Natural killer cell (primary cell): ENCODE measurements at regions not wholly inside any gene's neighbourhood (a gene's known extent, or its start where the extent isn't known, plus 50 kb on each side); places are given as distances from the start of the nearest gene placed in this dataset.

ENCODE experiments used
- ATAC-seq, 3 donors: fragments of 150-1000 bp in 2 of 3; fragments of 200-7000 bp in 1 of 3; cut with Tn5 transposase; 1 replicate in 1 of 3; 2 replicates in 2 of 3; pipeline ENCODE4 v1.10.0; 2021; ENCODE audit warnings: mild to moderate bottlenecking in 2 of 3, moderate library complexity in 2 of 3
- DNase-seq, 2 donors: peaks; one replicate each; pipeline versions ENCODE4 v3.0.0 to v3.0.0-alpha.2; 2013 to 2021; ENCODE audit warnings: mixed read lengths in 1 of 2
- H3K27ac ChIP-seq: one replicate; pipeline ENCODE4 v1.5.1; 2013; ENCODE audit warnings: mild to moderate bottlenecking, low read length
- H3K27me3 ChIP-seq: one replicate; pipeline ENCODE4 v1.6.1; 2013; ENCODE audit warnings: low read length; ENCODE audit not compliant: control insufficient read depth, insufficient read depth
- H3K36me3 ChIP-seq: one replicate; pipeline ENCODE4 v1.6.1; 2013; ENCODE audit warnings: low read length; ENCODE audit not compliant: control insufficient read depth, insufficient read depth
- H3K4me1 ChIP-seq: one replicate; pipeline ENCODE4 v1.6.1; 2013; ENCODE audit warnings: low read length; ENCODE audit not compliant: control insufficient read depth, insufficient read depth
- H3K4me3 ChIP-seq: one replicate; pipeline ENCODE4 v1.5.1; 2013; ENCODE audit warnings: low read length
- H3K9me3 ChIP-seq: one replicate; pipeline ENCODE4 v1.6.1; 2013; ENCODE audit warnings: low read length; ENCODE audit not compliant: control insufficient read depth, insufficient read depth
- H3K27ac Mint-ChIP-seq, 2 donors: one replicate each; pipeline ENCODE4 v1.8.0; 2022; ENCODE audit warnings: mild to moderate bottlenecking in 2 of 2, mixed read lengths in 2 of 2, moderate library complexity in 1 of 2
- H3K27me3 Mint-ChIP-seq, 2 donors: one replicate each; pipeline ENCODE4 v1.8.0; 2022; ENCODE audit warnings: low read depth in 2 of 2, mixed read lengths in 2 of 2
- H3K36me3 Mint-ChIP-seq: one replicate; pipeline ENCODE4 v1.8.0; 2022; ENCODE audit warnings: mixed read lengths
- H3K4me1 Mint-ChIP-seq, 2 donors: one replicate each; pipeline ENCODE4 v1.8.0; 2022; ENCODE audit warnings: mixed read lengths in 2 of 2
- H3K4me3 Mint-ChIP-seq: one replicate; pipeline ENCODE4 v1.8.0; 2022; ENCODE audit warnings: mild to moderate bottlenecking, moderate library complexity, mixed read lengths
- H3K9me3 Mint-ChIP-seq, 2 donors: one replicate each; pipeline ENCODE4 v1.8.0; 2022; ENCODE audit warnings: mixed read lengths in 2 of 2
- WGBS: methylation state at CpG from one replicate; pipeline ENCODE4 v1.1.7; 2013; ENCODE audit warnings: missing lambda C conversion rate; ENCODE audit not compliant: insufficient coverage; 5-methylcytosine and 5-hydroxymethylcytosine counted together
- intact Hi-C: fragments of 100-400 bp; cut with micrococcal nuclease; formaldehyde crosslinking; loops from one replicate; pipeline ENCODE4 v1.14.2; 2022
- TF ChIP-seq, protein P1 (sequence below): fragments of 200-600 bp; IDR thresholded peaks from one replicate; pipeline ENCODE4 v1.8.0; 2022; ENCODE audit warnings: antibody characterized with exemption

DNA sequence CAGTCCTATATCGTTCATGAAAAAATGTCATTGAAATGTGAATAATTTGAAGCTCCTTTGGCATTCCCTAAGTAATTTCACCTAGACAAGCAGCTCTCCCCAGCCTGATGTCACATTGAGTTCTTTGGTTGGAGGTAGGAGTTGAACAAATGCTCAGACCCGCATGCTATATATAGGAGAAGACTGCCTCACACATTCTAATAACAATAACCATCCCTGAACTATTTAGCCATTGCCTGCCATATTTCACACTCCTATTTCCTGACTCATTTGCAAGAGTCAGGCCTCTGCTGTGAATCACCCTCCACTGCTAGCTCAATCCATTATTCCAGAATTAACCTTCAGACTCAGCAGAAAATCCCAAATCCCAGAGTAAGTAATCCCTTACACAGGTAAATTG, 256.6 kb upstream of the ACVR2A start:
- no peak overlapping the region for H3K27ac ChIP-seq
- WGBS, result 92% methylated on average over 2 of the region's 2 CpGs

DNA sequence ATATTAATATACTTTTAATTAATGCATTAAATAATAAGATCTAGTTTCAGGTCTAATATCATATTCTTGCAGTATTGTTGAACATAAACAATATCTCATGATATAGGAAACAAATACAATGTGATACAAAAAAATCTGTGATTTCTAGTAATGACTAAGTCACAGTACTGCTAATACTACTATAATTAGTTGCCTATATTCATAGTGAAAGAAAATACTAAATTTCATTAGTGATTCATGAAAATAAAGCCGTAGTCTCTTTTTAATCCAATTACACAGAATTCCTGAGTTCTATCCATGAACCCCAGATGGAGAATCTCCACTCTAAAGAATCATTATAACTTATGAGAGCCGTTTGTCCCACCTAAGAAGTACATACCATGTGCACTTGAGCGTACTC, 266.3 kb upstream of the ACVR2A start:
- no peak overlapping the region for H3K27ac ChIP-seq
- ATAC-seq, result no peak
- TF ChIP-seq, protein P1, sequence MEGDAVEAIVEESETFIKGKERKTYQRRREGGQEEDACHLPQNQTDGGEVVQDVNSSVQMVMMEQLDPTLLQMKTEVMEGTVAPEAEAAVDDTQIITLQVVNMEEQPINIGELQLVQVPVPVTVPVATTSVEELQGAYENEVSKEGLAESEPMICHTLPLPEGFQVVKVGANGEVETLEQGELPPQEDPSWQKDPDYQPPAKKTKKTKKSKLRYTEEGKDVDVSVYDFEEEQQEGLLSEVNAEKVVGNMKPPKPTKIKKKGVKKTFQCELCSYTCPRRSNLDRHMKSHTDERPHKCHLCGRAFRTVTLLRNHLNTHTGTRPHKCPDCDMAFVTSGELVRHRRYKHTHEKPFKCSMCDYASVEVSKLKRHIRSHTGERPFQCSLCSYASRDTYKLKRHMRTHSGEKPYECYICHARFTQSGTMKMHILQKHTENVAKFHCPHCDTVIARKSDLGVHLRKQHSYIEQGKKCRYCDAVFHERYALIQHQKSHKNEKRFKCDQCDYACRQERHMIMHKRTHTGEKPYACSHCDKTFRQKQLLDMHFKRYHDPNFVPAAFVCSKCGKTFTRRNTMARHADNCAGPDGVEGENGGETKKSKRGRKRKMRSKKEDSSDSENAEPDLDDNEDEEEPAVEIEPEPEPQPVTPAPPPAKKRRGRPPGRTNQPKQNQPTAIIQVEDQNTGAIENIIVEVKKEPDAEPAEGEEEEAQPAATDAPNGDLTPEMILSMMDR, result no peak
- no peaks in the 10 kb centered on the region for H3K36me3 ChIP-seq
- H3K4me3 ChIP-seq, result no peak overlapping the region
- H3K27me3 Mint-ChIP-seq, result no peaks in the 10 kb centered on the region
- H3K27ac Mint-ChIP-seq, result no peak overlapping the region
- H3K4me3 Mint-ChIP-seq, result no peak overlapping the region
- no peaks in the 10 kb centered on the region for H3K36me3 Mint-ChIP-seq
- WGBS, result 93% methylated on average over 3 of the region's 3 CpGs
- no peaks in the 10 kb centered on the region for H3K4me1 ChIP-seq
- peaks cover 0 to 3% of the 10 kb centered on the region in 2 donors for H3K9me3 Mint-ChIP-seq
- DNase-seq, result no peak
- no peaks in the 10 kb centered on the region for H3K9me3 ChIP-seq
- intact Hi-C loops, result no loop called here
- H3K27me3 ChIP-seq, result no peaks in the 10 kb centered on the region
- no peaks in the 10 kb centered on the region for H3K4me1 Mint-ChIP-seq

More for the DNA sequence above, 256.6 kb upstream of the ACVR2A start:
- Mint-ChIP-seq H3K36me3 (peaks cover 11% of the 10 kb centered on the region), H3K27me3 (peaks cover 10 to 13% of the 10 kb centered on the region in 2 donors), H3K27ac (no peak overlapping the region), H3K4me1 (no peaks in the 10 kb centered on the region), H3K9me3 (peaks cover 3 to 8% of the 10 kb centered on the region in 2 donors), H3K4me3 (no peak overlapping the region)
- Histone ChIP-seq H3K4me1 (no peaks in the 10 kb centered on the region), H3K27me3 (no peaks in the 10 kb centered on the region), H3K9me3 (peaks cover 7% of the 10 kb centered on the region), H3K36me3 (no peaks in the 10 kb centered on the region), H3K4me3 (no peak overlapping the region)
- TF ChIP-seq, protein P1, result no peak
- intact Hi-C loops, result no loop called here
- no peak for DNase-seq
- ATAC-seq, result no peak

DNA sequence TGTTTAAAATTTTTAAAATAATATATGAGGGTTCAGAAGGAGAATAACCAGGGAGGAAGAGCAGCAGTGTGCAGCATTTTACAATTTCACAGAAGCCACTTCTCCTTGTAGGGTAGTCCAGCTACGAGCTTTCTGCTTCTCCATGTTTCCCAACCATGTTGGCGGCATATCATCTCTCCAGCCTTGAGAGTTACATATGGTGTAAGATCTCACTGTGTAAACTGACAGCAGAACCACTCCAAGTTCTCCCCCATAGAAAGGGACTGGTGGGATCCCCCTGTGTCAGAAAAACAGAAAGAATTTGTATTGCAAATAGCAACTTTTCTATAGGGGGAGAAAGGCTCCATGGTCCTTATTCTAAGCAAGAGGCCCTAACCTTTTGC, 266.8 kb upstream of the ACVR2A start:
- TF ChIP-seq, protein P1, result no peak
- Mint-ChIP-seq H3K4me1 (no peaks in the 10 kb centered on the region), H3K27ac (no peak overlapping the region), H3K27me3 (no peaks in the 10 kb centered on the region), H3K9me3 (no peaks in the 10 kb centered on the region), H3K4me3 (no peak overlapping the region), H3K36me3 (no peaks in the 10 kb centered on the region)
- DNase-seq, result no peak
- WGBS, result 100% methylated on average over 1 of the region's 2 CpGs
- H3K36me3 ChIP-seq, result no peaks in the 10 kb centered on the region
- H3K4me1 ChIP-seq, result no peaks in the 10 kb centered on the region
- H3K27me3 ChIP-seq, result no peaks in the 10 kb centered on the region
- H3K4me3 ChIP-seq, result no peak overlapping the region
- intact Hi-C loops, result no loop called here
- no peak for ATAC-seq
- H3K27ac ChIP-seq, result no peak overlapping the region
- no peaks in the 10 kb centered on the region for H3K9me3 ChIP-seq

DNA sequence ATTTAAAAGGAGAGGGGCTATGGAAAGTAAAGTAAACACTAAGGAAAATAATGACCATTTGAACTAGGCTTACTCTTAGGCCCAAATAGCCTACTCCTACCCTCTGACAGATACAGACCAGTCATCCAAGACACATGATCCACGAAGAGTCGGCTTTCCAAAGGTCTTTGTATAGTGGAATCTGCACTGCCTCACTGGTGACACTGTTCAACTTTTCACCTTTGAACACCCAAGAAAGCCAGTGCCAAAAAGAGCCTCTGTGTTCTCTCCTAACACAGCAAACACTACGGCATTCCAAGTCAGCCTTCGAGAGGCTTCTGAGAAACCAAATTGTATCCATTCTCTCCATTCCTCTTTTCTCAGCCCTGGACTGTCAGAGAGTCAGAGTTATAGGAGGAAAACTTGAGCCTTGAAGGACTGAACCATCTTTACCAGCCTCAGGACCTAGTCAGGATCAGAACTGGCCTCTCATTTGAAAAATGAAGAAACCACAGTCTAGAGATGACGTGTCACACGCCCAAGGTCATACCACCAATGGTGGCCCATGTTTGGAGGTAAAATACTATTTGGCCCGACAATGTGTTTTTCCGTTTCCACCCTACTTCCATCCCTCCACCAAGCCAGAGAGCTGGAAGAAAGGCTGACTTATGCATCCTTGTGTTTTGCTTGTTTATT, 267.4 kb upstream of the ACVR2A start:
- no peaks in the 10 kb centered on the region for H3K4me1 Mint-ChIP-seq
- ATAC-seq, result no peak
- 80% methylated on average over 6 of the region's 8 CpGs for WGBS
- no peak for DNase-seq
- H3K9me3 ChIP-seq, result no peaks in the 10 kb centered on the region
- no peaks in the 10 kb centered on the region for H3K36me3 Mint-ChIP-seq
- H3K4me1 ChIP-seq, result no peaks in the 10 kb centered on the region
- H3K27me3 ChIP-seq, result no peaks in the 10 kb centered on the region
- TF ChIP-seq, protein P1, result no peak
- no peaks in the 10 kb centered on the region for H3K27me3 Mint-ChIP-seq
- H3K4me3 ChIP-seq, result no peak overlapping the region
- no peak overlapping the region for H3K27ac Mint-ChIP-seq
- H3K4me3 Mint-ChIP-seq, result no peak overlapping the region
- no peak overlapping the region for H3K27ac ChIP-seq
- intact Hi-C loops, result no loop called here
- no peaks in the 10 kb centered on the region for H3K36me3 ChIP-seq
- no peaks in the 10 kb centered on the region for H3K9me3 Mint-ChIP-seq
